T-helper 9 cell (primary cell): ENCODE measurements at regions not wholly inside any gene's neighbourhood (a gene's known extent, or its start where the extent isn't known, plus 50 kb on each side); places are given as distances from the start of the nearest gene placed in this dataset.
"Not testable (repeated sequence)": the region's sequence is repeated elsewhere in the genome, so short reads cannot be mapped to it uniquely, and the experiment has no call there.

ENCODE experiments used
- DNase-seq: peaks from one replicate; pipeline ENCODE4 v3.0.0-alpha.2; 2020

DNA sequence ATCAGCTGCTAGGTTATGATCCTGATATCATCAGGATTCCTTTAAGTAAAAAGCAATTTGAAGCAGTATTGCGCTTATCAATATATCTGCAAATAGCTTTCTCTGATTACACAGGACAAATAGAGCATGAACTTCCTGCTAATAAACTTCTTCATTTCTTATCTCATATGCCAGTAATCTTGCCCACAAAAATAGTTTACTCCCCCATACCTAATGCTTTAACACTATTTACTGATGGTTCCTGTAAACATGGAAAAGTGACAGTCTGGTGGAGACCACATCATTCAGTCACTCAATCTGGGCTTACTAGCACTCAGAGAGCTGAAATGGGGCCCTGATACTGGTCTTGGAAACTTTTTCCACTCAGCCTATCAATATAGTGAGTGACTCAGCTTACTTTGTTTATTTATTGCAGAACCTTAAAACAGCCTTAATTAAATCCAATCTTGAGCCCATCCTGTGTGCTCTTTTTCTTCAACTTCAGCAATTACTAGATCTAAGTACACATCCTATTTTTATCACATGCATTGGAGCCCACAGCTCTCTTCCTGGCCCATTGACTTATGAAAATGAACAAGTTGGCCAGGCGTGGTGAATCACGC lies 1464.3 kb downstream of the UQCRFS1 start:
- no peak for DNase-seq

DNA sequence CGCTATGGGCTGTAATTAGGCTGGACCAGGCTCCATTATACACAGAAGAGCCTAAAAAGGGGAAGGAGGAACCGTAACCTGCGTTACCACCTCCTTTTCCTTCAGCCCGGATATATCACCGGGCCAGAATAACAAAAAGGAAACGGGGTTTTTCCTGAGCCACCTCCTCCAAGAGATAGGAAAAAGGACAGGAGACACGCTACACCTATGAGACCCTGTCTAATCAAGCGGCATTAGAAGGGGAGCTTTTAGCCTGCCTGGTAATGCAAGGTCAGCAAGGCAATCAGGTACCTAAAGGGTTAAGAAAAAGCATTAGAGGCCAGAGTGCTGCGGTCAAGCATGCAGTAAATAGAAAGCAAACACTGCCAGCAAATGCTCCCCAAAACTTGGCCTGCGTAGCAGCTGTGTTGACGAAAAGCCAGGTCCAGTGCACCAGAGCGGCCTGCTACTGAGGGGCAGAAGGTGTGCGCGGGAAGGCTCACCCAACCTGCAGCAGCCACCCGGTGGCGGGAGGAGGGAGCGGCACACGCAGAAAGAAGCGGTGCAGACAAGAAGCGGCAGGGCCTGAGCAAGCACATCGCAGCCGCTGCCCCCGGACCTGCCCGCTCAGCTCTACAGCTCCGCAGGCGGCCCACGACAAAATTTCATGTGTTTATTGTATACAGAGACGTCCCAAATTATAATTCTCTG lies 1466.1 kb downstream of the UQCRFS1 start:
- peak; percentile 1 for DNase-seq

DNA sequence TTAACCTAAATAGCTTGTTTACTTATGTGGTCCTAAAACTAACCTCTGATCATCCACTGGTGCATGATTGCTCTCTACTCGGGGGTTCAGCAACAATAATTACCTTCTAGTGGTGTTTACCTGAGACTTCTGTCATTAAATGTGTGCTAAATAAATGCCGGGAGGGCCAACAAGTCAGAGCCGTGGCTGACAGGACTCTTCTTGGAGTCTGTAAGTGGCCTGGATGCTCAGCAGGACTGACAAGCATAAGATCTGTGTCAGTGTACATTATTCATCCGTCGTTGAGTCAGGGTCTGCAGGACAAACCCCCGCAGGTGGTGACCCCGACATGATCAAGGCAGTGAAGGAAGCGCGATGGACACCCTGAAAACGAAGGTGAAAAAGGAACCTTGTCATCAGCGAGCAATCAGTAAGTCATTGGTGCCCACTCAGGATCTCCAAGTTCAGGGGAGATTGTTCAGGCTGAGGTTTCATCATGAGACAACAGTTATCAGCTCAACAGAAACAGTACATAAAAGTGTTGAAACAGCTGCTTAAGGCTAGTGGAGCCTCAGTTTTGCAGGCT lies 1466.9 kb downstream of the UQCRFS1 start:
- DNase-seq, result no peak

DNA sequence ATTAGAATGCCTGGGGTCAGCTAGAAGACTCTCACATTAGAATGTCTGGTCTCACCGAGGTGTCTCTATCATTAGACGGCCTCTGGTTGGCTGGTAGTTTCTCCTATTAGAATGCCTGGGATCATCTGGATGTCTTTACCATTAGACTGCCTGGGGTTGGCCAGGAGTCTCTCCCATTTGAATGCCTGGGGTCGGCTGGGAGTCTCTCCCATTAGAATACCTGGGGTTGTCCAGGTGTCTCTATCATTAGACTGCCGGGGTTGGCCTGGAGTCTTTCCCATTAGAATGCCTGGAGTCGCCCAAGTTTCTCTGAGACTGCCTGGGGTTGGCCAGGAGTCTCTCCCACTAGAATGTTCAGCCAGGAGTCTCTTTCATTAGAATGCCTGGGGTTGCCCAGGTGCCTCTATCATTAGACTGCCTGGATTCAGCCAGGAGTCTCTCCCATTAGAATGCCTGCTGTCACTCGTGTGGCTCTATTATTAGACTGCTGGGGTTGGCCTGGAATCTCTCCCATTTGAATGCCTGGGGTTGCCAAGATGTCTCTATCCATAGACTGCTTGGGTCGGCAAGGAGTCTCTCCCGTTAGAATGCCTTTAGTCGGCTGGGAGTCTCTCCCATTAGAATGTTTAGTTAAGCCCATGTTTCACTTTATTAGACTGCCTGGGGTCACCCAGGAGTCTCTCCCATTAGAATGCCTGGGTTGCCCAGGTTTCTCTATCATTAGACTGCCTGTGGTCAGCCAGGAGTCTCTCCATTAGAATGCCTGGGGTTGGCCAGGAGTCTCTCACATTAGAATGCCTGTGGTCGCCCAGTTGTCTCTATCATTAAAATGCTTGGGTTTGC lies 1467.8 kb downstream of the UQCRFS1 start:
- DNase-seq, result no peak

DNA sequence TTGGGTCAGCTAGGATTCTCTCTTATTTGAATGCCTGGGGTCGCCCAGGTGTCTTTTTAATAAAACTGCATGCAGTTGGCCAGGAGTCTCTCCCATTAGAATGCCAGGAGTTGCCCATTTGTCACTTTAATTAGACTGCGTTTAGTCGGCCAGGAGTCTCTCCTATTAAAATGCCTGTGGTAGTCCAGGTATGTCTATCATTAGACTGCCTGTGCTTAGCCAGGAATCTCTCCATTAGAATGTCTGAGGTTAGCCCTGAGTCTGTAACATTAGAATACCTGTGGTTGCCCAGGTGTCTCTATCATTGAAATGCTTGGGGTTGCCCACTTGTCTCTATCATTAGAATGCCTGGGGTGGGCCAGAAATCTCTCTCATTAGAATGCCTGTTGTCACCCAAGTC lies 1470.9 kb downstream of the UQCRFS1 start:
- DNase-seq, result no peak

- no peak for DNase-seq
Measured at GRCh38 chr19:27741236-27741635, 1471.7 kb downstream of the UQCRFS1 start.

DNA sequence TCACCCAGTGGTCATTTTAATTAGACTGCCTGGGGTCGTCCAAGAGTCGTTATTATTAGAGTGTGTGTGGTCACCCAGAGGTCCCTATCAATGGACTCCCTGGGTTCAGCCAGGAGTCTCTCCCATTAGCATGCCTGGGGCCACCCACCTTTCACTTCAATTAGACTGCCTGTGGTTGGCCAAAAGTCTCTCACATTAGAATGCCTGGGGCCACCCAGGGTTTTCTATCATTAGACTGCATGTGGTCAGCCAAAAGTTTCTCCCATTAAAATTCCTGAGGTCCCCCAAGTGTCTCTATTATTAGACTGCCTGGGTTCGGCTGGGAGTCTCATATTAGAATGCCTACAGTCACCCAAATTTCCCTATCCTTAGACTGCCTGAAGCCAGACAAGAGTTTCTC lies 1472.6 kb downstream of the UQCRFS1 start:
- DNase-seq, result no peak

GRCh38 chr19:27738569-27739193 lies 1474.3 kb downstream of the UQCRFS1 start:
- DNase-seq, result no peak

GRCh38 chr19:27736225-27736624 lies 1476.7 kb downstream of the UQCRFS1 start:
- no peak for DNase-seq

DNA sequence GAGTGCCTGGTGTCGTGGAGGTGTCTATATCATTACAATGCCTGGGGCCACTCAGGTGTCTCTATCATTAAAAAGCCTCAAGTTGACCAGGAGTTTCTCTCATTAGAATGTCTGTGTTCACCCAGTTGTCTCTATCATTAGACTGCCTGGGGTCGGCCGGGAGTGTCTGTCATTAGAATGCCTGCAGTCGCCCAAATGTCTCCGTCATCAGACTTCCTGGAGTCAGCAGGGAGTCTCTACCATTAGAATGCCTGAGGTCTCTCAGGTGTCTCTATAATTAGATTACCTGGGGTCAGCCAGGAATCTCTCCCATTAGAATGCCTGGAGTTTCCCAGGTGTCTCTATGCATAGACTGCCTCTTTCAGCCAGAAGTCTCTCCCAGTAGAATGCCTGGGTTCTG lies 1477.6 kb downstream of the UQCRFS1 start:
- DNase-seq, result no peak

GRCh38 chr19:27734496-27735220 lies 1478.3 kb downstream of the UQCRFS1 start:
- DNase-seq, result no peak

DNA sequence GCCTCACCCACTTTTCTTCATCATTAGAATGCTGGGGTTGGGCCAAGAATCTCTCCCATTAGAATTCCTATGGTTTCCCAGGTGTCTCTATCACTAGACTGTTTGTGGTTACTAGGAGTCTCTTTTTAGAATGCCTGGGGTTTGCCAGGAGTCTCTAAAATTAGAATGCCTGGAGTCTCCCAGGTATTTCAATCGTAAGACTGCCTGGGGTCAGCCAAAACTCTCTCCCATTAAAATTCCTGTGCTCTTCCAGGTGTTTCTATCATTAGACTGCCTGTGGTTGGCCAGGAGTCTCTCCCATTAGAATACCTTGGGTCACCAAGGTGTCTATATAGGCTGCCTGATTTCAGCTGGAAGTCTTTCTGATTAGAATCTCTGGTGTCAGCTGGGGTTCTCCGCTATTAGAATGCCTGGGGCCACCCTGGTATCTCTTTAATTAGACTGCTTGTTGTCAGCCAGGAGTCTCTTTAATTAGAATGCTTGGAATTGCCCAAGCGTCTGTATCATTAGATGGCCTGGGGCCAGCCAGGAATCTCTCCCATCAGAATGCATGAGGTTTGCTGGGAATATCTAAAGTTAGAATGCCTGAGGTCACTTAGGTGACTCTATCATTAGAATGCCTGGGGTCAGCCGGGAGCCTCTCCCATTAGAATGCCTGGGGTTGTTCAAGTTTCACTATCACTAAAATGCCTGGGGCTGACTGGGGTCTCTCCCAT lies 1479.2 kb downstream of the UQCRFS1 start:
- no peak for DNase-seq

- DNase-seq, result no peak
Measured at GRCh38 chr19:27729332-27729731, 1483.6 kb downstream of the UQCRFS1 start.

DNA sequence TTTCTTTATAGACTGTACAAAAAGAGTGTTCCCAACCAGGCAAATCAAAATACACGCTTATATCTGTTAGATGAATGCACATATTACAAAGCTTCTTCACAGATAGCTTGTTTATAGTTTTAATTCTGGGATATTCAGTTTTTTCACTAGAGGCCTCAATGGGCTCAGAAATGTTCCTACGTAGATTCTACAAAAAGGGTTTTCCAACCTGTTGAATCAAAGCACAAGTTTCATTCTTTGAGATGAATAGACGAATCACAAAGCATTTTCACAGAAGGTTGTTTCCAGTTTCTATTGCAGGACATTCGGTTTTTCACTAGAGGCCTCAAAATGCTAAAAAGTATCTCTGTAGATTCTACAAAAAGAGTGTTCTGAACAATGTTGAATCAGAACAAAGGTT lies 1490.3 kb downstream of the UQCRFS1 start:
- no peak for DNase-seq

GRCh38 chr19:27720155-27720554 lies 1492.8 kb downstream of the UQCRFS1 start:
- DNase-seq, result no peak

GRCh38 chr19:27719034-27719433 lies 1493.9 kb downstream of the UQCRFS1 start:
- DNase-seq, result no peak

DNA sequence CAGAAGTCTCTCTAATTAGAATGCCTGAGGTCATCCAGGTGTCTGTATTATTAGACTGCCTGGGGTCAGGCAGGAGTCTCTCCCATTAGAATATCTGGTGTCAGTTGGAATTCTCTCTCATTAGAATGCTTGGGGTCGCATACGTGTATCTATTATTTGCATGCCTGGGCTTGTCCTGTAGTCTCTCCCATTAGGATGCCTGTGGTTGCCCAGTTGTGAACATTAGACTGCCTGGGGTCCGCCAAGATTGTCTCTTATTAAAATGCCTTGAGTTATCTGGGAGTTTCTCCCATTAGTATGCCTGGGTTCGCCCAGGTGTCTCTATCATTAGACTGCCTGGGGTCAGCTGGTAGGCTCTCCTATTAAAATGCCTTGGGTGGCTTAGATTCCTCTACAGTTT lies 1494.7 kb downstream of the UQCRFS1 start:
- no peak for DNase-seq

DNA sequence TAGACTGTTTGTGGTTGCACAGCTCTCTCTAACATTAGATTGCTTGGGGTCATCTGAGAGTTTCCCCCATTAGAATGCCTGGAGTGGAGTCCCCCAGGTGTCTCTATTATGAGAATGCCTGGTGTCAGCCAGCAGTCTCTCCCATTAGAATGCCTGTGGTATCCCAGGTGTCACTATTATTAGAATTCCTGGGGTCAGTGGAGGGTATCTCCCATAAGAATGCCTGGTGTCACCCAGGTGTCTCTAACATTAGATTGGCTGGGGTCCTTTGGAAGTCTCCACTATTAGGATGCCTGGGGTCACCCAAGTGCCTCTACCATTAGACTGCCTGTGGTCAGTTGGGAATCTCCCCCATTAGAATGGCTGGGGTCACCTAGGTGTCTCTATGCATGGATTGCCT lies 1495.1 kb downstream of the UQCRFS1 start:
- DNase-seq, result no peak

DNA sequence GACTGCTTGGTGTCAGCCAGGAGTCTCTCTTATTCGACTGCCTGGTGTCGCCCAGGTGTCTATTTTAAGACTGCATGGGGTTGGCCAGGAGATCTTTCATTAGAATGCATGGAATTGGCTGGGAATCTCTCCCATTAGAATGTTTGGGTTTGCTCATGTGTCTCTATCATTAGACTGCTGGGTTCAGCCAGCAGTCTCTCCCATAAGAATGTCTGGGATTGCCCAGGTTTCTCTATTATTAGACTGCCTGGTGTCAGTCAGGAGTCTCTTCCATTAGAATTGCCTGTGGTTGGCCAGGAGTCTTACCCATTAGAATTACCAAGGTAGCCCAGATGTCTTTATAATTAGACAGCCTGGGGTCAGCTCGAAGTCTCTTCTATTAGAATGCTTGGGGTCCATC lies 1496.0 kb downstream of the UQCRFS1 start:
- DNase-seq, result no peak

DNA sequence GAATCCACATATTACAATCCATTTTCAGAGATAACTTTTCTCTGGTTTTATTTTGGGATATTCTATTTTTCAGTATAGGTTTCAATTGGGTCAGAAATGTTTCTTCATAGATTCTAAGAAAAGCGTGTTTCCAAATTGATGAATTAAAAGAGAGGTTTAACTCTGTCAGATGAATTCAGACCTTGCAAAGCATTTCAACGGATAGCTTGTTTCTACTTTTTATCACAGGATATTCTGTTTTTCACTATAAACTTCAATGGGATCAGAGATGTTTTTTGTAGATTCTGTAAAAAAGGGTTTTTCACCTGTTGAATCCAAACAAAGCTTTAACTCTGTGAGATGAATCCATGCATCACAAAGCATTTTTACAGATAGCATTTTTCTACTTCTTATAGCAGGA lies 1498.1 kb downstream of the UQCRFS1 start:
- no peak for DNase-seq

- DNase-seq, result no peak
Measured at GRCh38 chr19:27709496-27709895, 1503.5 kb downstream of the UQCRFS1 start.

GRCh38 chr19:27708986-27709385 lies 1504.0 kb downstream of the UQCRFS1 start:
- DNase-seq, result not testable (repeated sequence)
